Hepatocyte (in vitro differentiated cells): ENCODE measurements at regions not wholly inside any gene's neighbourhood (a gene's known extent, or its start where the extent isn't known, plus 50 kb on each side); places are given as distances from the start of the nearest gene placed in this dataset.

ENCODE experiments used
- DNase-seq: peaks from one replicate; pipeline ENCODE4 v3.0.0-alpha.2; 2016; ENCODE audit warnings: low spot score
- H2AFZ ChIP-seq: fragments of 200-600 bp; sonication (generic); 2 replicates; pipeline ENCODE4 v1.6.0; 2016; ENCODE audit warnings: antibody characterized with exemption, mild to moderate bottlenecking
- H3K27ac ChIP-seq: fragments of 200-600 bp; sonication (generic); 2 replicates; pipeline ENCODE4 v1.5.1; 2016; ENCODE audit warnings: mild to moderate bottlenecking
- H3K27me3 ChIP-seq: fragments of 200-600 bp; sonication (generic); 2 replicates; pipeline ENCODE4 v1.6.1; 2016
- H3K36me3 ChIP-seq: fragments of 200-600 bp; sonication (generic); replicated peaks from 2 replicates; pipeline ENCODE4 v1.5.1; 2016; ENCODE audit warnings: low read depth; ENCODE audit not compliant: insufficient read depth
- H3K4me1 ChIP-seq: fragments of 200-600 bp; sonication (generic); 2 replicates; pipeline ENCODE4 v1.5.1; 2016; ENCODE audit warnings: mild to moderate bottlenecking, moderate library complexity; ENCODE audit not compliant: insufficient read depth
- H3K4me2 ChIP-seq: fragments of 200-600 bp; sonication (generic); 2 replicates; pipeline ENCODE4 v1.6.0; 2016
- H3K4me3 ChIP-seq: fragments of 200-600 bp; sonication (generic); 2 replicates; pipeline ENCODE4 v1.5.1; 2016; ENCODE audit warnings: mild to moderate bottlenecking
- H3K79me2 ChIP-seq: fragments of 200-600 bp; sonication (generic); 2 replicates; pipeline ENCODE4 v1.6.0; 2017; ENCODE audit warnings: mild to moderate bottlenecking
- H3K9me2 ChIP-seq: fragments of 200-600 bp; sonication (generic); replicated peaks from 2 replicates; pipeline ENCODE4 v1.6.0; 2017; ENCODE audit warnings: mild to moderate bottlenecking; ENCODE audit not compliant: insufficient read depth
- H3K9me3 ChIP-seq: fragments of 200-600 bp; sonication (generic); 2 replicates; pipeline ENCODE4 v1.5.1; 2016; ENCODE audit warnings: low read depth, mild to moderate bottlenecking
- H4K20me1 ChIP-seq: fragments of 200-600 bp; sonication (generic); 2 replicates; pipeline ENCODE4 v1.6.0; 2016; ENCODE audit warnings: mild to moderate bottlenecking; ENCODE audit not compliant: insufficient read depth, poor library complexity, severe bottlenecking
- CTCF ChIP-seq: fragments of 200-600 bp; sonication (generic); IDR thresholded peaks from 2 replicates; pipeline ENCODE4 v1.5.1; 2016; ENCODE audit warnings: antibody characterized with exemption, mild to moderate bottlenecking; ENCODE audit not compliant: poor library complexity
- EZH2 ChIP-seq: fragments of 200-600 bp; sonication (generic); IDR thresholded peaks from 2 replicates; pipeline ENCODE4 v1.6.1; 2016; ENCODE audit warnings: antibody characterized with exemption, mild to moderate bottlenecking, borderline replicate concordance
- EZH2phosphoT487 ChIP-seq: fragments of 200-600 bp; sonication (generic); IDR thresholded peaks from one replicate; pipeline ENCODE4 v1.6.1; 2018; ENCODE audit warnings: antibody characterized with exemption, mild to moderate bottlenecking, low read depth, moderate library complexity; ENCODE audit not compliant: unreplicated experiment, severe bottlenecking
- WGBS: methylation state at CpG from one replicate; pipeline ENCODE4 v1.1.6; 2016; ENCODE audit warnings: low lambda C conversion rate; ENCODE audit errors: missing lambda C conversion rate; 5-methylcytosine and 5-hydroxymethylcytosine counted together

GRCh38 chr4:156553659-156554058 lies 417.9 kb downstream of the PDGFC start:
- H4K20me1 ChIP-seq, result no peaks in the 10 kb centered on the region
- H3K36me3 ChIP-seq, result no peaks in the 10 kb centered on the region
- H3K9me3 ChIP-seq, result no peaks in the 10 kb centered on the region
- H2AFZ ChIP-seq, result no peak overlapping the region
- no peaks in the 10 kb centered on the region for H3K27me3 ChIP-seq
- no peak overlapping the region for H3K4me3 ChIP-seq
- H3K79me2 ChIP-seq, result no peaks in the 10 kb centered on the region
- no peak overlapping the region for H3K27ac ChIP-seq
- no peak for DNase-seq
- no peaks in the 10 kb centered on the region for H3K9me2 ChIP-seq
- TF ChIP-seq EZH2phosphoT487 (no peak), EZH2 (no peak), CTCF (no peak)
- 96% methylated on average over 1 of the region's 1 CpG for WGBS
- no peaks in the 10 kb centered on the region for H3K4me1 ChIP-seq
- no peak overlapping the region for H3K4me2 ChIP-seq

- H2AFZ ChIP-seq, result no peak overlapping the region
- no peaks in the 10 kb centered on the region for H3K9me3 ChIP-seq
- no peaks in the 10 kb centered on the region for H3K79me2 ChIP-seq
- H3K4me1 ChIP-seq, result no peaks in the 10 kb centered on the region
- H3K4me3 ChIP-seq, result no peak overlapping the region
- H3K9me2 ChIP-seq, result no peaks in the 10 kb centered on the region
- no peaks in the 10 kb centered on the region for H3K27me3 ChIP-seq
- no peak for TF ChIP-seq CTCF
- H4K20me1 ChIP-seq, result no peaks in the 10 kb centered on the region
- no peak overlapping the region for H3K4me2 ChIP-seq
- no peak for DNase-seq
- WGBS, result 82% methylated on average over 2 of the region's 2 CpGs
- no peaks in the 10 kb centered on the region for H3K36me3 ChIP-seq
- H3K27ac ChIP-seq, result no peak overlapping the region
These were observed 423.7 kb downstream of the PDGFC start for GRCh38 chr4:156547891-156548290.

GRCh38 chr4:156547439-156547838 lies 424.2 kb downstream of the PDGFC start:
- WGBS, result 91% methylated on average over 2 of the region's 2 CpGs
- Histone ChIP-seq H3K79me2 (no peaks in the 10 kb centered on the region), H3K36me3 (no peaks in the 10 kb centered on the region), H3K9me2 (no peaks in the 10 kb centered on the region), H3K4me3 (no peak overlapping the region), H3K4me2 (no peak overlapping the region), H3K9me3 (no peaks in the 10 kb centered on the region), H3K4me1 (no peaks in the 10 kb centered on the region), H3K27me3 (no peaks in the 10 kb centered on the region), H3K27ac (peak overlapping the region; percentile 48), H2AFZ (peak overlapping the region; percentile 6), H4K20me1 (no peaks in the 10 kb centered on the region)
- peak; percentile 8 for DNase-seq
- no peak for TF ChIP-seq EZH2phosphoT487
- no peak for TF ChIP-seq EZH2
- TF ChIP-seq CTCF, result no peak

- no peaks in the 10 kb centered on the region for H3K27me3 ChIP-seq
- H3K79me2 ChIP-seq, result no peaks in the 10 kb centered on the region
- H3K9me2 ChIP-seq, result no peaks in the 10 kb centered on the region
- H2AFZ ChIP-seq, result no peak overlapping the region
- TF ChIP-seq CTCF (no peak), EZH2phosphoT487 (no peak), EZH2 (no peak)
- H3K4me2 ChIP-seq, result no peak overlapping the region
- DNase-seq, result no peak
- H4K20me1 ChIP-seq, result no peaks in the 10 kb centered on the region
- no peaks in the 10 kb centered on the region for H3K36me3 ChIP-seq
- WGBS, result 93% methylated on average over 2 of the region's 2 CpGs
- H3K4me3 ChIP-seq, result no peak overlapping the region
- H3K4me1 ChIP-seq, result no peaks in the 10 kb centered on the region
- H3K27ac ChIP-seq, result no peak overlapping the region
- H3K9me3 ChIP-seq, result no peaks in the 10 kb centered on the region
These were observed 426.4 kb downstream of the PDGFC start for GRCh38 chr4:156545003-156545785.
